ENCODE measurements at regions not wholly inside any gene's neighbourhood (a gene's known extent, or its start where the extent isn't known, plus 50 kb on each side); places are given as distances from the start of the nearest gene placed in this dataset.

DNA sequence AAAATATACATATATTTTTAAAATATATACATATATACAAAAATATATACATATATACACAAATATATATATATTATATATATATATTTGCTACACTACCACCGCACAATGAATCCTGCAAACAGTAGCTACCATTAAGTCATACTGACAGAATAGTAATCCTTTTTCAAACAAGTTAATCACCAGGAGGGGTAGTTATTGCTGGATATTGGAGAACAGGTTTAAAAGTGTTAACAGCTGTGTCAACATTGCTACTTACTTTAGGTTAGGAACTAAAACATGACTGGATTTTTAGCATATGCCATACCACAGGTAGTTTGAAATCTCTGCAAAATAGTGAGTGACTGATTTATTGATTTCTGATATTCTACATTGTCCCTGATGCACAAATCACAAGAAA lies 529.1 kb upstream of the CDH7 start:
- TF ChIP-seq, protein P1, sequence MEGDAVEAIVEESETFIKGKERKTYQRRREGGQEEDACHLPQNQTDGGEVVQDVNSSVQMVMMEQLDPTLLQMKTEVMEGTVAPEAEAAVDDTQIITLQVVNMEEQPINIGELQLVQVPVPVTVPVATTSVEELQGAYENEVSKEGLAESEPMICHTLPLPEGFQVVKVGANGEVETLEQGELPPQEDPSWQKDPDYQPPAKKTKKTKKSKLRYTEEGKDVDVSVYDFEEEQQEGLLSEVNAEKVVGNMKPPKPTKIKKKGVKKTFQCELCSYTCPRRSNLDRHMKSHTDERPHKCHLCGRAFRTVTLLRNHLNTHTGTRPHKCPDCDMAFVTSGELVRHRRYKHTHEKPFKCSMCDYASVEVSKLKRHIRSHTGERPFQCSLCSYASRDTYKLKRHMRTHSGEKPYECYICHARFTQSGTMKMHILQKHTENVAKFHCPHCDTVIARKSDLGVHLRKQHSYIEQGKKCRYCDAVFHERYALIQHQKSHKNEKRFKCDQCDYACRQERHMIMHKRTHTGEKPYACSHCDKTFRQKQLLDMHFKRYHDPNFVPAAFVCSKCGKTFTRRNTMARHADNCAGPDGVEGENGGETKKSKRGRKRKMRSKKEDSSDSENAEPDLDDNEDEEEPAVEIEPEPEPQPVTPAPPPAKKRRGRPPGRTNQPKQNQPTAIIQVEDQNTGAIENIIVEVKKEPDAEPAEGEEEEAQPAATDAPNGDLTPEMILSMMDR (conservative IDR thresholded peaks at IDR 0.05) = no peak
- no peak for TF ChIP-seq ZFX (IDR thresholded peaks at IDR 0.05)
